ENCODE measurements at regions not wholly inside any gene's neighbourhood (a gene's known extent, or its start where the extent isn't known, plus 50 kb on each side); places are given as distances from the start of the nearest gene placed in this dataset.

GRCh38 chr10:20708305-20708704, 188.8 kb downstream of the NEBL start:
- H3K27me3 ChIP-seq (ENCODE audit: control insufficient read depth, insufficient read depth, low read length) = no peaks in the 10 kb centered on the region
- no peak for DNase-seq (ENCODE audit: low read depth)
- no peak overlapping the region for H3K4me3 ChIP-seq (ENCODE audit: low read depth, low read length)
- TF ChIP-seq CTCF (IDR thresholded peaks at IDR 0.05; ENCODE audit: insufficient read depth, low read length, poor library complexity, severe bottlenecking) = no peak
- H3K36me3 ChIP-seq (ENCODE audit: control insufficient read depth, insufficient read depth, low read length) = no peaks in the 10 kb centered on the region

- H3K27me3 ChIP-seq (ENCODE audit: control insufficient read depth, insufficient read depth, low read length) = no peaks in the 10 kb centered on the region
- H3K4me3 ChIP-seq (ENCODE audit: low read depth, low read length) = no peak overlapping the region
- H3K36me3 ChIP-seq (ENCODE audit: control insufficient read depth, insufficient read depth, low read length) = no peaks in the 10 kb centered on the region
- DNase-seq (ENCODE audit: low read depth) = peak; percentile 10
- TF ChIP-seq CTCF (IDR thresholded peaks at IDR 0.05; ENCODE audit: insufficient read depth, low read length, poor library complexity, severe bottlenecking) = no peak
Measured at GRCh38 chr10:20707251-20707650, 189.9 kb downstream of the NEBL start.

- H3K4me3 ChIP-seq (ENCODE audit: low read depth, low read length) = no peak overlapping the region
- no peak for DNase-seq (ENCODE audit: low read depth)
- no peak for TF ChIP-seq CTCF (IDR thresholded peaks at IDR 0.05; ENCODE audit: insufficient read depth, low read length, poor library complexity, severe bottlenecking)
- no peaks in the 10 kb centered on the region for H3K27me3 ChIP-seq (ENCODE audit: control insufficient read depth, insufficient read depth, low read length)
- no peaks in the 10 kb centered on the region for H3K36me3 ChIP-seq (ENCODE audit: control insufficient read depth, insufficient read depth, low read length)
Measured at GRCh38 chr10:20698837-20699236, 198.3 kb downstream of the NEBL start.

GRCh38 chr10:20694296-20694695, 202.8 kb downstream of the NEBL start:
- no peak for TF ChIP-seq CTCF (IDR thresholded peaks at IDR 0.05; ENCODE audit: insufficient read depth, low read length, poor library complexity, severe bottlenecking)
- Histone ChIP-seq H3K36me3 (ENCODE audit: control insufficient read depth, insufficient read depth, low read length) (no peaks in the 10 kb centered on the region), H3K4me3 (ENCODE audit: low read depth, low read length) (no peak overlapping the region), H3K27me3 (ENCODE audit: control insufficient read depth, insufficient read depth, low read length) (no peaks in the 10 kb centered on the region)
- DNase-seq (ENCODE audit: low read depth) = no peak

GRCh38 chr10:20688797-20689544, 208.1 kb downstream of the NEBL start:
- TF ChIP-seq CTCF (IDR thresholded peaks at IDR 0.05; ENCODE audit: insufficient read depth, low read length, poor library complexity, severe bottlenecking) = no peak
- H3K36me3 ChIP-seq (ENCODE audit: control insufficient read depth, insufficient read depth, low read length) = no peaks in the 10 kb centered on the region
- no peak for DNase-seq (ENCODE audit: low read depth)
- no peak overlapping the region for H3K4me3 ChIP-seq (ENCODE audit: low read depth, low read length)
- no peaks in the 10 kb centered on the region for H3K27me3 ChIP-seq (ENCODE audit: control insufficient read depth, insufficient read depth, low read length)
